IMR-90 (cell line): ENCODE measurements at regions not wholly inside any gene's neighbourhood (a gene's known extent, or its start where the extent isn't known, plus 50 kb on each side); places are given as distances from the start of the nearest gene placed in this dataset.

Source experiments
- ATAC-seq: fragments of 200-7000 bp; cut with Tn5 transposase; 2 replicates; pipeline ENCODE4 v1.9.1; 2020; ENCODE audit warnings: low read depth, mild to moderate bottlenecking, moderate library complexity
- BruUV-seq: library from RNA; stranded (reverse); fragments of 400-500 nt; replicated peaks from 2 replicates; lab custom pipeline; 2021; lab: Mats Ljungman, UMichigan
- CTCF ChIA-PET: fragments of 300-600 bp; formaldehyde crosslinking; extraction: SDS; loops from one replicate; lab custom pipeline; 2021; ENCODE audit warnings: antibody characterized with exemption; lab: Yijun Ruan, JAX
- POLR2A ChIA-PET: fragments of 300-600 bp; sonication (Branson Sonifier 250); formaldehyde crosslinking; loops from one replicate; lab custom pipeline; 2022; ENCODE audit warnings: antibody characterized with exemption; ENCODE audit not compliant: unreplicated experiment; lab: Charles Lee
- DNase-seq: peaks from one replicate; pipeline ENCODE4 v3.0.0; 2013
- H2AFZ ChIP-seq: replicated peaks from 2 replicates; pipeline ENCODE3; 2013; ENCODE audit warnings: low read length, mild to moderate bottlenecking; ENCODE audit not compliant: poor library complexity
- H2AK5ac ChIP-seq: 2 replicates; pipeline ENCODE4 v1.6.1; 2013; ENCODE audit warnings: low read depth, low read length, inconsistent platforms
- H2AK9ac ChIP-seq: replicated peaks from 2 replicates; pipeline ENCODE3; 2013; ENCODE audit warnings: mild to moderate bottlenecking, low read depth, low read length, moderate library complexity; ENCODE audit not compliant: poor library complexity
- H2BK120ac ChIP-seq: 2 replicates; pipeline ENCODE4 v1.6.1; 2013; ENCODE audit warnings: low read depth, low read length, inconsistent platforms
- H2BK15ac ChIP-seq: 3 replicates; pipeline ENCODE4 v1.6.1; 2013; ENCODE audit warnings: low read depth, low read length, inconsistent platforms
- H2BK20ac ChIP-seq: 2 replicates; pipeline ENCODE4 v1.6.1; 2013; ENCODE audit warnings: low read depth, mild to moderate bottlenecking, inconsistent platforms, low read length, moderate library complexity
- H2BK5ac ChIP-seq: 2 replicates; pipeline ENCODE4 v1.6.1; 2013; ENCODE audit warnings: mild to moderate bottlenecking, low read depth, low read length, inconsistent platforms; ENCODE audit not compliant: poor library complexity, severe bottlenecking
- H3K14ac ChIP-seq: replicated peaks from 2 replicates; pipeline ENCODE4 v1.6.1; 2013; ENCODE audit warnings: low read depth, low read length, inconsistent platforms
- H3K18ac ChIP-seq: 2 replicates; pipeline ENCODE4 v1.6.1; 2013; ENCODE audit warnings: low read depth, low read length, control low read depth
- H3K23ac ChIP-seq: 2 replicates; pipeline ENCODE4 v1.6.1; 2013; ENCODE audit warnings: low read depth, low read length, inconsistent platforms
- H3K27ac ChIP-seq: 2 replicates; pipeline ENCODE4 v1.5.1; 2013; ENCODE audit warnings: mild to moderate bottlenecking, control low read depth, low read length; ENCODE audit not compliant: insufficient read depth
- H3K27me3 ChIP-seq: 2 replicates; pipeline ENCODE4 v1.6.1; 2013; ENCODE audit warnings: low read length; ENCODE audit not compliant: control insufficient read depth, insufficient read depth
- H3K36me3 ChIP-seq: 2 replicates; pipeline ENCODE4 v1.6.1; 2013; ENCODE audit warnings: low read length, mixed read lengths; ENCODE audit not compliant: control insufficient read depth, insufficient read depth
- H3K4ac ChIP-seq: 2 replicates; pipeline ENCODE4 v1.6.1; 2013; ENCODE audit warnings: low read depth, low read length, inconsistent platforms
- H3K4me1 ChIP-seq: 2 replicates; pipeline ENCODE4 v1.6.1; 2013; ENCODE audit warnings: low read length, mixed read lengths; ENCODE audit not compliant: control insufficient read depth, insufficient read depth
- H3K4me2 ChIP-seq: 2 replicates; pipeline ENCODE4 v1.6.1; 2013; ENCODE audit warnings: low read depth, mild to moderate bottlenecking, control low read depth, low read length, moderate library complexity
- H3K4me3 ChIP-seq: 2 replicates; pipeline ENCODE4 v1.5.1; 2013; ENCODE audit warnings: low read depth, mild to moderate bottlenecking, control low read depth, low read length, moderate library complexity; ENCODE audit not compliant: insufficient read depth
- H3K56ac ChIP-seq: 2 replicates; pipeline ENCODE4 v1.6.1; 2013; ENCODE audit warnings: low read length, inconsistent platforms; ENCODE audit not compliant: insufficient read depth; ENCODE audit errors: extremely low read depth
- H3K79me1 ChIP-seq, 2 experiments: 2 replicates each; pipeline ENCODE4 v1.6.1; 2013; ENCODE audit warnings: low read length in 2 of 2, inconsistent platforms in 1 of 2, low read depth in 1 of 2
- H3K9ac ChIP-seq: 2 replicates; pipeline ENCODE4 v1.6.1; 2013; ENCODE audit warnings: low read depth, low read length, control low read depth
- H3K9me1 ChIP-seq: 2 replicates; pipeline ENCODE4 v1.6.1; 2013; ENCODE audit warnings: low read length, inconsistent platforms; ENCODE audit not compliant: insufficient read depth
- H3K9me3 ChIP-seq: 2 replicates; pipeline ENCODE4 v1.6.1; 2013; ENCODE audit warnings: low read length; ENCODE audit not compliant: control insufficient read depth, insufficient read depth
- H4K20me1 ChIP-seq: 2 replicates; pipeline ENCODE4 v1.6.1; 2013; ENCODE audit warnings: low read length, inconsistent platforms; ENCODE audit not compliant: insufficient read depth
- H4K5ac ChIP-seq: 2 replicates; pipeline ENCODE4 v1.6.1; 2013; ENCODE audit warnings: mild to moderate bottlenecking, low read depth, low read length, control low read depth
- H4K8ac ChIP-seq, 2 experiments: 2 replicates each; pipeline ENCODE4 v1.6.1; 2013; ENCODE audit warnings: low read depth in 2 of 2, low read length in 2 of 2, control low read depth in 1 of 2, inconsistent platforms in 1 of 2
- H4K91ac ChIP-seq: 2 replicates; pipeline ENCODE4 v1.6.1; 2013; ENCODE audit warnings: low read depth, low read length, inconsistent platforms; ENCODE audit not compliant: insufficient read depth
- BHLHE40 ChIP-seq: fragments of 150-350 bp; IDR thresholded peaks from 2 replicates; pipeline ENCODE4 v1.6.1; 2016; ENCODE audit warnings: mild to moderate bottlenecking, low read depth, low read length
- CEBPB ChIP-seq: IDR thresholded peaks from 2 replicates; pipeline ENCODE4 v1.6.1; 2012; ENCODE audit warnings: low read depth, low read length, improper control_type of control experiment
- CHD1 ChIP-seq: IDR thresholded peaks from 2 replicates; pipeline ENCODE4 v1.6.1; 2012; ENCODE audit warnings: low read depth, low read length, improper control_type of control experiment
- CTCF ChIP-seq: conservative IDR thresholded peaks from 2 replicates; pipeline ENCODE4 v1.5.1; 2012; ENCODE audit warnings: mild to moderate bottlenecking, low read depth, low read length, improper control_type of control experiment
- ELK1 ChIP-seq: fragments of 150-350 bp; IDR thresholded peaks from 2 replicates; pipeline ENCODE4 v1.6.1; 2016; ENCODE audit warnings: low read depth, mild to moderate bottlenecking, low read length, moderate library complexity, borderline replicate concordance
- MAFK ChIP-seq: IDR thresholded peaks from 2 replicates; pipeline ENCODE4 v1.6.1; 2012; ENCODE audit warnings: low read depth, low read length, improper control_type of control experiment
- MAZ ChIP-seq: IDR thresholded peaks from 2 replicates; pipeline ENCODE4 v1.6.1; 2012; ENCODE audit warnings: low read depth, mild to moderate bottlenecking, low read length, improper control_type of control experiment, moderate library complexity, borderline replicate concordance
- MXI1 ChIP-seq: IDR thresholded peaks from 2 replicates; pipeline ENCODE4 v1.6.1; 2012; ENCODE audit warnings: low read depth, mild to moderate bottlenecking, low read length, moderate library complexity, borderline replicate concordance
- NFE2L2 ChIP-seq: fragments of 150-350 bp; IDR thresholded peaks from 2 replicates; pipeline ENCODE4 v1.6.1; 2016; ENCODE audit warnings: low read depth, mild to moderate bottlenecking, low read length
- POLR2A ChIP-seq: IDR thresholded peaks from 2 replicates; pipeline ENCODE4 v1.6.1; 2012; ENCODE audit warnings: mild to moderate bottlenecking, low read depth, low read length
- RAD21 ChIP-seq: IDR thresholded peaks from 2 replicates; pipeline ENCODE4 v1.6.1; 2012; ENCODE audit warnings: low read length, improper control_type of control experiment
- RCOR1 ChIP-seq: IDR thresholded peaks from 2 replicates; pipeline ENCODE4 v1.6.1; 2012; ENCODE audit warnings: mild to moderate bottlenecking, low read length, improper control_type of control experiment; ENCODE audit not compliant: insufficient replicate concordance
- SMC3 ChIP-seq: fragments of 150-350 bp; IDR thresholded peaks from 2 replicates; pipeline ENCODE4 v1.6.1; 2016; ENCODE audit warnings: low read depth, mild to moderate bottlenecking, antibody characterized with exemption, low read length, moderate library complexity
- WGBS, 2 experiments: methylation state at CpG; one replicate each; pipeline versions ENCODE4 v1.1.5 to v1.1.7; 2013; ENCODE audit warnings: missing lambda C conversion rate in 2 of 2; ENCODE audit not compliant: insufficient read length in 1 of 2; ENCODE audit errors: extremely low coverage in 2 of 2; 5-methylcytosine and 5-hydroxymethylcytosine counted together
- dilution Hi-C: fragments of 300-500 bp; cut with HindIII; formaldehyde crosslinking; loops from one replicate; pipeline ENCODE4 v1.14.3; 2018; ENCODE audit warnings: low sequenced_read_pairs; ENCODE audit not compliant: unreplicated experiment
- in situ Hi-C: fragments of 300-500 bp; cut with MboI; formaldehyde crosslinking; loops from 3 replicates; pipeline ENCODE4 v1.14.3; 2019; ENCODE audit warnings: low sequenced_read_pairs, inconsistent platforms, mixed read lengths
- intact Hi-C: fragments of 100-400 bp; cut with micrococcal nuclease; formaldehyde crosslinking; loops from 2 replicates; pipeline ENCODE4 v1.10.0; 2022
- TF ChIP-seq, protein P1 (sequence below): fragments of 150-350 bp; IDR thresholded peaks from 2 replicates; pipeline ENCODE4 v1.6.1; 2017; ENCODE audit warnings: mild to moderate bottlenecking, antibody characterized with exemption, low read length, low read depth

DNA sequence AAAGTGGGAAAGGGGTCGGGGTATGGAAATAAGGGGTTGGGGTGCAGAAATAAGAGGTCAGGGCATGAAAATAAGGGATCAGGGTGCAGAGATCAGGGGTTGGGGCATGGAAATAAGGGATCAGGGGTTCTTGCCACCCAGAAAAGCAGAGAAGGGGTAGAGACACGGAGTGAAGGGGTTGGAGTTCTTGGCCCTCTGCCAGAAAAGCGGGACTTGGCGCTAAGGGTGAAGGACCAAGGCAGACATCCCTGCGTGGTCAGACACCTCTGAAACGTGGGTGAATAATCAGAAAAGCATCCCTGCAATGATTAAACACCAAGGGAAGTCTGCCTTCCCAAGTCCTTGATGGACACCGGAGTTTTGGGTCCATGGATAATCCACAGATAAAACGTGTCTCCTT lies 1521.6 kb upstream of the SLC39A10 start:
- no peak overlapping the region for H4K5ac ChIP-seq
- no peak overlapping the region for H4K91ac ChIP-seq
- no peak overlapping the region for H3K27ac ChIP-seq
- no TSS peak for BruUV-seq
- intact Hi-C loops = no loop called here
- no peak overlapping the region for H4K8ac ChIP-seq
- POLR2A ChIA-PET = no interaction called here
- no peak overlapping the region for H2BK15ac ChIP-seq
- H3K79me1 ChIP-seq = no peaks in the 10 kb centered on the region
- H2BK5ac ChIP-seq = no peak overlapping the region
- CTCF ChIA-PET = no interaction called here
- no peak for DNase-seq
- H2BK120ac ChIP-seq = no peak overlapping the region
- H2AK9ac ChIP-seq = no peak overlapping the region
- H3K27me3 ChIP-seq = no peaks in the 10 kb centered on the region
- H3K4me3 ChIP-seq = no peak overlapping the region
- 40% methylated on average over 1 of the region's 8 CpGs; no CpG with 5 or more reads in 1 of the 2 experiments for WGBS, 2 experiments
- H2AK5ac ChIP-seq = no peak overlapping the region
- H3K36me3 ChIP-seq = no peaks in the 10 kb centered on the region
- H3K18ac ChIP-seq = no peak overlapping the region
- H3K14ac ChIP-seq = no peak overlapping the region
- H3K9ac ChIP-seq = no peak overlapping the region
- no peak overlapping the region for H3K23ac ChIP-seq
- dilution Hi-C loops = no loop called here
- H4K20me1 ChIP-seq = no peaks in the 10 kb centered on the region
- TF ChIP-seq MXI1 (no peak), CHD1 (no peak), POLR2A (no peak), MAZ (no peak), MAFK (no peak), RAD21 (no peak), CEBPB (no peak), SMC3 (no peak), ELK1 (no peak), NFE2L2 (no peak), BHLHE40 (no peak), RCOR1 (no peak), CTCF (no peak)
- TF ChIP-seq, protein P1, sequence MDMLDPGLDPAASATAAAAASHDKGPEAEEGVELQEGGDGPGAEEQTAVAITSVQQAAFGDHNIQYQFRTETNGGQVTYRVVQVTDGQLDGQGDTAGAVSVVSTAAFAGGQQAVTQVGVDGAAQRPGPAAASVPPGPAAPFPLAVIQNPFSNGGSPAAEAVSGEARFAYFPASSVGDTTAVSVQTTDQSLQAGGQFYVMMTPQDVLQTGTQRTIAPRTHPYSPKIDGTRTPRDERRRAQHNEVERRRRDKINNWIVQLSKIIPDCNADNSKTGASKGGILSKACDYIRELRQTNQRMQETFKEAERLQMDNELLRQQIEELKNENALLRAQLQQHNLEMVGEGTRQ = no peak
- no peaks in the 10 kb centered on the region for H3K9me3 ChIP-seq
- H3K4me1 ChIP-seq = no peaks in the 10 kb centered on the region
- no peak overlapping the region for H2AFZ ChIP-seq
- H3K9me1 ChIP-seq = no peaks in the 10 kb centered on the region
- H3K4ac ChIP-seq = no peak overlapping the region
- no peak overlapping the region for H3K56ac ChIP-seq
- H3K4me2 ChIP-seq = no peak overlapping the region
- ATAC-seq = no peak
- no peak overlapping the region for H2BK20ac ChIP-seq
- in situ Hi-C loops = no loop called here
